Epithelial cell of prostate (primary cell): ENCODE measurements at regions not wholly inside any gene's neighbourhood (a gene's known extent, or its start where the extent isn't known, plus 50 kb on each side); places are given as distances from the start of the nearest gene placed in this dataset.
"Not testable (repeated sequence)": the region's sequence is repeated elsewhere in the genome, so short reads cannot be mapped to it uniquely, and the experiment has no call there.

Experiments
- DNase-seq: peaks from one replicate; pipeline ENCODE4 v3.0.0-alpha.2; 2011; ENCODE audit warnings: low read depth, low spot score
- H3K27ac ChIP-seq: fragments of 450-650 bp; 2 replicates; pipeline ENCODE4 v1.5.1; 2017; ENCODE audit warnings: mild to moderate bottlenecking

DNA sequence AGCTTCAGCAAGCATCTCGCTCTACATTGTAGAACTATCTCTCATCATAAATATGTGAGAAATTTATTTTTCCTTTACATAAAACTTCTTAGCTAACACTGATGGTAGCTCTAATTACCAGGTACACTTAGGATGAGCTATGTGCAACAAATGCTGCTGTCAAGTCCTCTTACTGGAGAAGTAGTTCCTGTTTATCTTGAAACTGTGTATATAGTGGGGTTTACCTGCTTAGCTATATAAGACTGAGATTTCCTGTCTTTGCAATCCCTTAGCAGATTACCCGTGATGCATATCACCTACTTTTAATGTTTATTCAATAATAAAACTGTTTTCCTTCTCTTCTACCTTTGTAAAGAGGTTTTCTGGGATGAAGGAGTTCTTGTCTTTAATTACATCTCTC lies 98.0 kb upstream of the USP15 start:
- no peak overlapping the region for H3K27ac ChIP-seq
- no peak for DNase-seq

GRCh38 chr12:62163368-62163767 lies 96.8 kb upstream of the USP15 start:
- no peak for DNase-seq
- H3K27ac ChIP-seq: no peak overlapping the region

DNA sequence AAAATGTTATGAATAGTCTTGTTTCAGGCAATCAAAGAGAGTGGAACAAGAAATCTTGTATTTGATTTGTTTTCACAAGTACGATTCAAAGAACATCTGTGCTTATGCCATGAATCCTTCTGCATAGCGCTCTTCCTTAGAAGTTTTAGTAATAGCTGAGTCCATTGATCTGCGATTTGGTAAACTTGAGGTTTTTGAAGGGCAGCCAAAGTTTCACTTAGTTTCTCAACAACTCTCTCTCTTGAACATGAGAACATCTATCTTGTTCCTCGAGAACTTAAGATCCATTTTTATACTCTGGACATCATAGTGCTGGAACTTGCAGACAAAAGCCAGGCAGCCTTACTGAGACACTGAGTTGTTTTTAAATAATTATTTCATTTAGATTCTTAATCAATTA lies 96.2 kb upstream of the USP15 start:
- H3K27ac ChIP-seq: no peak overlapping the region

GRCh38 chr12:62166525-62166924 lies 93.7 kb upstream of the USP15 start:
- DNase-seq: no peak

More for the DNA sequence above, 96.2 kb upstream of the USP15 start:
- no peak for DNase-seq

GRCh38 chr12:62168411-62168810 lies 91.8 kb upstream of the USP15 start:
- H3K27ac ChIP-seq: no peak overlapping the region
- DNase-seq: no peak

More at GRCh38 chr12:62166525-62166924, 93.7 kb upstream of the USP15 start:
- no peak overlapping the region for H3K27ac ChIP-seq

DNA sequence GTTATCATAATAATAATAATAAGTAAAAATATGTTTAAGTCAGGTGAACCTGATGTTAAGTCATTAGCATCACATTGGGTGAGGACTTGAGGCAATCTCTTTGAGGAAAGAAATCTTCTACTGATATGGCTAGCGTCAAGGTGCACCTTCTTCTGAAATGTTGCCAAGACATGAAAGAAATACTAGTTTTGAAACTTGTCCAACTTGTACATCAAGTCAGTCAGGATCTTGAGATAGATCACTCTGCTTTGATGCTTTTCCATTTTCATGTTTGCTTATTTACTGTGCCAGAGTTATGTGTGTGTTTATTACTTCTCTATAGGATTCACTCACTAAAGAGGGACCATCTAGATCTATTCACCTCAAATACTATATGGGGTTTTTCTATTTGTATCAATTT lies 90.0 kb upstream of the USP15 start:
- no peak overlapping the region for H3K27ac ChIP-seq
- DNase-seq: no peak

DNA sequence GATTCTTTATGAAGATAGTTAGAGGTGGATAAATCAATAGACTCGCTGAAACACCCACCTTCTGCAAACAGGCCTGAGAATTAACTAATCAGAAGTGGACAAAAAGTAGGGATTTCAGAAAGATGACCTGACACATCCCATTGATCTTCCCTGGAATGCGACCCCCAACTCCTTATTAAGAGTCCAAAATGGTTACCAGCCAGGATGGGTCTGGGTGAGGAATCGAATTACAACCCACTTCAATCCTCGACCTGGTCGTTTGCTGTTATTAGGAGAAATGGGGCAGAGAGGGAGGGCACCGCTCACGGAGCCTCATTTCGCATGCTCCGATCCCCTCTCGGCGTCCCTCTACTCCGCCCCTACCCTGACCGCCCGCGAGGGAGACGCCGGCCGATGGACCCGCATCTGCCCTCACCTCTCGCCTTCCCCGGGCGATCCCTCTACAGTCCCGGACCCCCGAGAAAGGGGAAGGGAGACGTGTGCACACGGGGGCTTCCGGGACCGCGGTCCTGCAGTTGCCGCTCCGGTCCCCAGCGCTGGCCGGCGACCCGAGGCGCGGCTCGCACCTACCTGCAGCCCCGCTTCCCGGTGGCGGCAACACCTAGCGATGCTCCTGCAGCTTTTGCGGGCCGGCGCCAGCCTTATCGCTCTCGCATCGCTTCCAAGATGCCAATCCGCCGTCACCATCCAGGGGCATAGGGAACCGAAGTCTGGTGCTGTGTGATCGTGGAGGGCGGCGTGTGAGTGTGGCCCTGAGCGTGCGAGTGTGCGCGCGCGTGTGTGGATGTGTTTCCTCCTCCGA lies 69.3 kb upstream of the USP15 start:
- DNase-seq: no peak

DNA sequence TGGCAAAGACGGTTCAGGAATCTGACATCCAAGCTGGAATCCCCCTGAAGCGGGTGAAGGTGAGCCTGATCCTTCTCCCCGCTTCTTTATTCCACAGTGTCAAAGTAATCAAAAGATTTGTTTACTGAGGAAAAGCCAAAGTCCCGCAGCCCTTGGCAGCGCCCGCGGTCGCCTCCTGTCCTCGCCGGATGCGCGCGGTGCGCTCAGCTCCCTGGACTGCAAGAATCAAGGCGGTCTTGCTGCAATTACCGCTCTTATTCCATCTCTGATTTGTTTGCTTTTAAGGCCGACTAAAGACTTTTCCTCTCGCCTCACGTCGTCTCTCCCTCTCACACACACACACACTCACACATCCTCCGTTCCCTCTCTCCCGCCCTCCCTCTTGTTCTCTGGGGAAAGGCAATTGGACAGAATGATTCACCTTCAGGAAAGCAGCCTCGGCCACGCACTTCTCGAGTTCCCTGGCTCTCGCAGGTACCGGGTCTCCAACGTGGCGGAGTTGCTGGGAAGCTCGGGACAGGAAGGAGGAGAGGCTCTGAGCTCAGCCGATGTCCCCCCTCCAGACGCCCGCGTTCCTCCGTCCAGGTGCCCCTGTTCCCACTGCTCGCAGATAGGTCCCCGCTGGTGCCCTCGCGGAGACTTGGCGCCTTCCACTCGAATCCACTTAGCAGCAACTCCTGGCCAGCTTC lies 68.6 kb upstream of the USP15 start:
- DNase-seq: no peak

More for the DNA sequence above, 69.3 kb upstream of the USP15 start:
- H3K27ac ChIP-seq: no peak overlapping the region

GRCh38 chr12:62192180-62192902 lies 67.9 kb upstream of the USP15 start:
- no peak overlapping the region for H3K27ac ChIP-seq
- no peak for DNase-seq

More for the DNA sequence above, 68.6 kb upstream of the USP15 start:
- no peak overlapping the region for H3K27ac ChIP-seq

DNA sequence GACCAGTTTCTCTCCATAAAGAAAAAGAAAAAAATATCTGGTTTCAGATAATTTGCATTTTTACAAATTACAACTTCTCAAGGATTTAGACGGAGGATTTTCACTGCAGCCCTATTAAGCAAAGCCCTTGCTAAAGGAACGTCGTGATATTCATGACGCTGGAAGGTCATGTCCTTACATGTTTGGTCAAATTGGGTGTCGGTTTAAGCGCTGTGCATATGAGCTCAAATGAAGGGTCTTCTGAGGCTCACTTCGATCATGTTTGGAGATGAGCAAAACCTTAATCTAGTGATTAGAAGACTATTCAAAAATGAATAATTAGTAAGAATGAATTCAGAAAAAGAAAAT lies 67.3 kb upstream of the USP15 start:
- no peak overlapping the region for H3K27ac ChIP-seq
- DNase-seq: no peak

GRCh38 chr12:62194031-62194430 lies 66.2 kb upstream of the USP15 start:
- no peak for DNase-seq
- no peak overlapping the region for H3K27ac ChIP-seq

GRCh38 chr12:62194616-62195015 lies 65.6 kb upstream of the USP15 start:
- DNase-seq: no peak
- H3K27ac ChIP-seq: no peak overlapping the region

GRCh38 chr12:62196146-62196545 lies 64.1 kb upstream of the USP15 start:
- DNase-seq: no peak
- no peak overlapping the region for H3K27ac ChIP-seq

DNA sequence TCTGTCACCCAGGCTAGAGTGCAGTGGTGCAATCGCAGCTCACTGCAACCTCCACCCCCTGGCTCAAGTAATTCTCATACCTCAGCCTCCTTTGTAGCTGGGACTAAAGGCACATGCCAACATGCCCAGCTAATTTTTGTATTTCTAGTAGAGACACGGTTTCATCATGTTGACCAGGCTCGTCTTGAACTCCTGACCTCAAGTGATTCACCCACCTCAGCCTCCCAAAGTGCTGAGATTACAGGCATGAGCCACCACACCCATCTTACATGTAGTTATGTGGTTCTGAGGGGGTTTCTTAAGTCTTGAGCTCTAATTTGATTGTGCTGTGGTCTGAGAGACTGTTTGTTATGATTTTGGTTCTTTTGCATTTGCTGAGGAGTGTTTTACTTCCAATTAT lies 57.3 kb upstream of the USP15 start:
- DNase-seq, H3K27ac ChIP-seq: not testable (repeated sequence)

DNA sequence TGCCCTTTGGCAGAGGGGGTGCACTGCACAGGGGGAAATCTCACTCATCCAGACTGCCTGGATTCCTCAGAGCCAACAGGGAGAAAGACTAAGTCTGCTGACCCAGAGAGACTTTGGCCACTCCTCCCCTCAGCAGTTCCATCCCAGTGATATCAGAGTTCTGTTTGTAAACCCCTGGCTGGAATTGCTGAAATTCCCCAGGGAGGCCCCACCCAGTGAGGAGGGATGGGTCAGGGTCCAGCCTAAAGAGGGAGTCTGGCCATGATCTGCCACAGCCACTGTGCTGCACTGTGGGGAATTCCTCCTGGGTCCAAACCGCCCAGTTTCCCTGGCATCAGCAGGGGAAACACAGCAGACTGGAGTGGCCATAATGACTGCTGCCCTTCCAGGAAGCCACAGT lies 54.9 kb upstream of the USP15 start:
- H3K27ac ChIP-seq: no peak overlapping the region
- DNase-seq: no peak

GRCh38 chr12:62207248-62207647 lies 53.0 kb upstream of the USP15 start:
- no peak overlapping the region for H3K27ac ChIP-seq
- DNase-seq: no peak
